Dendritic cell treated with granulocyte-macrophage colony-stimulating factor and Interleukin-4, amounts not matched to agents 40 ng/mL and 50 ng/mL, for 4 days (primary cell): ENCODE measurements at regions not wholly inside any gene's neighbourhood (a gene's known extent, or its start where the extent isn't known, plus 50 kb on each side); places are given as distances from the start of the nearest gene placed in this dataset.

Source experiments
- H3K27ac Mint-ChIP-seq: one replicate; pipeline ENCODE4 v1.8.0; 2022; ENCODE audit warnings: mild to moderate bottlenecking, mixed read lengths
- H3K27me3 Mint-ChIP-seq: one replicate; pipeline ENCODE4 v1.8.0; 2022; ENCODE audit warnings: mild to moderate bottlenecking, mixed read lengths
- H3K36me3 Mint-ChIP-seq: one replicate; pipeline ENCODE4 v1.8.0; 2022; ENCODE audit warnings: low read depth, mixed read lengths
- H3K4me1 Mint-ChIP-seq: one replicate; pipeline ENCODE4 v1.8.0; 2022; ENCODE audit warnings: low read depth, mixed read lengths
- H3K4me3 Mint-ChIP-seq: one replicate; pipeline ENCODE4 v1.8.0; 2022; ENCODE audit warnings: mild to moderate bottlenecking, moderate library complexity, mixed read lengths
- H3K9me3 Mint-ChIP-seq: one replicate; pipeline ENCODE4 v1.8.0; 2022; ENCODE audit warnings: mixed read lengths
- intact Hi-C: fragments of 100-400 bp; cut with micrococcal nuclease; formaldehyde crosslinking; loops from one replicate; pipeline ENCODE4 v1.15.0; 2022

- H3K36me3 Mint-ChIP-seq, result no peaks in the 10 kb centered on the region
- no peaks in the 10 kb centered on the region for H3K4me1 Mint-ChIP-seq
- H3K4me3 Mint-ChIP-seq, result no peak overlapping the region
- peaks cover 11% of the 10 kb centered on the region for H3K9me3 Mint-ChIP-seq
- H3K27ac Mint-ChIP-seq, result no peak overlapping the region
- intact Hi-C loops, result no loop called here
- H3K27me3 Mint-ChIP-seq, result no peaks in the 10 kb centered on the region
Measured at GRCh38 chr1:218969006-218969405, 204.7 kb upstream of the LYPLAL1 start.

GRCh38 chr1:218970397-218970990, 203.2 kb upstream of the LYPLAL1 start:
- no peak overlapping the region for H3K4me3 Mint-ChIP-seq
- no peaks in the 10 kb centered on the region for H3K36me3 Mint-ChIP-seq
- H3K27me3 Mint-ChIP-seq, result no peaks in the 10 kb centered on the region
- H3K9me3 Mint-ChIP-seq, result peaks cover 11% of the 10 kb centered on the region
- intact Hi-C loops, result no loop called here
- H3K27ac Mint-ChIP-seq, result no peak overlapping the region
- H3K4me1 Mint-ChIP-seq, result no peaks in the 10 kb centered on the region

- Mint-ChIP-seq H3K4me3 (no peak overlapping the region), H3K36me3 (no peaks in the 10 kb centered on the region), H3K4me1 (no peaks in the 10 kb centered on the region)
Measured at GRCh38 chr1:218971156-218971555, 202.5 kb upstream of the LYPLAL1 start.

GRCh38 chr1:218980881-218981280, 192.8 kb upstream of the LYPLAL1 start:
- Mint-ChIP-seq H3K4me1 (no peaks in the 10 kb centered on the region), H3K9me3 (no peaks in the 10 kb centered on the region), H3K4me3 (no peak overlapping the region), H3K36me3 (no peaks in the 10 kb centered on the region), H3K27me3 (no peaks in the 10 kb centered on the region), H3K27ac (no peak overlapping the region)
- intact Hi-C loops, result no loop called here

More at GRCh38 chr1:218971156-218971555, 202.5 kb upstream of the LYPLAL1 start:
- Mint-ChIP-seq H3K27ac (no peak overlapping the region), H3K27me3 (no peaks in the 10 kb centered on the region), H3K9me3 (peaks cover 11% of the 10 kb centered on the region)
- intact Hi-C loops, result no loop called here

GRCh38 chr1:218982482-218982881, 191.2 kb upstream of the LYPLAL1 start:
- intact Hi-C loops, result no loop called here
- no peaks in the 10 kb centered on the region for H3K27me3 Mint-ChIP-seq
- no peaks in the 10 kb centered on the region for H3K4me1 Mint-ChIP-seq
- H3K4me3 Mint-ChIP-seq, result no peak overlapping the region
- no peaks in the 10 kb centered on the region for H3K36me3 Mint-ChIP-seq
- H3K27ac Mint-ChIP-seq, result no peak overlapping the region
- H3K9me3 Mint-ChIP-seq, result no peaks in the 10 kb centered on the region

GRCh38 chr1:218983433-218983832, 190.2 kb upstream of the LYPLAL1 start:
- Mint-ChIP-seq H3K27me3 (no peaks in the 10 kb centered on the region), H3K4me1 (no peaks in the 10 kb centered on the region), H3K27ac (no peak overlapping the region), H3K4me3 (no peak overlapping the region), H3K9me3 (no peaks in the 10 kb centered on the region), H3K36me3 (no peaks in the 10 kb centered on the region)
- intact Hi-C loops, result no loop called here

- Mint-ChIP-seq H3K4me3 (no peak overlapping the region), H3K36me3 (no peaks in the 10 kb centered on the region), H3K4me1 (no peaks in the 10 kb centered on the region), H3K27ac (no peak overlapping the region), H3K27me3 (no peaks in the 10 kb centered on the region), H3K9me3 (no peaks in the 10 kb centered on the region)
- intact Hi-C loops, result no loop called here
Measured at GRCh38 chr1:218983848-218984247, 189.8 kb upstream of the LYPLAL1 start.

GRCh38 chr1:218985424-218985984, 188.2 kb upstream of the LYPLAL1 start:
- Mint-ChIP-seq H3K27me3 (no peaks in the 10 kb centered on the region), H3K36me3 (no peaks in the 10 kb centered on the region)

GRCh38 chr1:218986816-218987215, 186.9 kb upstream of the LYPLAL1 start:
- no peaks in the 10 kb centered on the region for H3K4me1 Mint-ChIP-seq
- no peak overlapping the region for H3K4me3 Mint-ChIP-seq
- no peak overlapping the region for H3K27ac Mint-ChIP-seq
- no peaks in the 10 kb centered on the region for H3K9me3 Mint-ChIP-seq
- intact Hi-C loops, result no loop called here
- no peaks in the 10 kb centered on the region for H3K36me3 Mint-ChIP-seq
- no peaks in the 10 kb centered on the region for H3K27me3 Mint-ChIP-seq

More at GRCh38 chr1:218985424-218985984, 188.2 kb upstream of the LYPLAL1 start:
- Mint-ChIP-seq H3K4me1 (no peaks in the 10 kb centered on the region), H3K4me3 (no peak overlapping the region), H3K27ac (no peak overlapping the region), H3K9me3 (no peaks in the 10 kb centered on the region)
- intact Hi-C loops, result no loop called here

GRCh38 chr1:218990019-218990418, 183.7 kb upstream of the LYPLAL1 start:
- no peaks in the 10 kb centered on the region for H3K9me3 Mint-ChIP-seq
- H3K36me3 Mint-ChIP-seq, result no peaks in the 10 kb centered on the region
- H3K27ac Mint-ChIP-seq, result no peak overlapping the region
- intact Hi-C loops, result no loop called here
- H3K4me3 Mint-ChIP-seq, result no peak overlapping the region
- no peaks in the 10 kb centered on the region for H3K4me1 Mint-ChIP-seq
- H3K27me3 Mint-ChIP-seq, result no peaks in the 10 kb centered on the region

GRCh38 chr1:218991089-218991488, 182.6 kb upstream of the LYPLAL1 start:
- Mint-ChIP-seq H3K27me3 (no peaks in the 10 kb centered on the region), H3K27ac (no peak overlapping the region), H3K36me3 (no peaks in the 10 kb centered on the region), H3K4me1 (no peaks in the 10 kb centered on the region), H3K9me3 (no peaks in the 10 kb centered on the region), H3K4me3 (no peak overlapping the region)
- intact Hi-C loops, result no loop called here

- Mint-ChIP-seq H3K4me1 (no peaks in the 10 kb centered on the region), H3K4me3 (no peak overlapping the region), H3K27me3 (no peaks in the 10 kb centered on the region), H3K9me3 (no peaks in the 10 kb centered on the region), H3K36me3 (no peaks in the 10 kb centered on the region), H3K27ac (no peak overlapping the region)
- intact Hi-C loops, result no loop called here
Measured at GRCh38 chr1:218994615-218995014, 179.1 kb upstream of the LYPLAL1 start.

- H3K4me1 Mint-ChIP-seq, result no peaks in the 10 kb centered on the region
- H3K36me3 Mint-ChIP-seq, result no peaks in the 10 kb centered on the region
- no peak overlapping the region for H3K27ac Mint-ChIP-seq
- intact Hi-C loops, result no loop called here
- H3K4me3 Mint-ChIP-seq, result no peak overlapping the region
- no peaks in the 10 kb centered on the region for H3K27me3 Mint-ChIP-seq
- H3K9me3 Mint-ChIP-seq, result no peaks in the 10 kb centered on the region
Measured at GRCh38 chr1:218995091-218995665, 178.5 kb upstream of the LYPLAL1 start.

- Mint-ChIP-seq H3K27me3 (no peaks in the 10 kb centered on the region), H3K36me3 (no peaks in the 10 kb centered on the region), H3K27ac (no peak overlapping the region), H3K4me3 (no peak overlapping the region), H3K4me1 (no peaks in the 10 kb centered on the region), H3K9me3 (no peaks in the 10 kb centered on the region)
- intact Hi-C loops, result no loop called here
Measured at GRCh38 chr1:218996362-218996761, 177.3 kb upstream of the LYPLAL1 start.

GRCh38 chr1:219000005-219000404, 173.7 kb upstream of the LYPLAL1 start:
- Mint-ChIP-seq H3K4me3 (no peak overlapping the region), H3K4me1 (no peaks in the 10 kb centered on the region), H3K36me3 (no peaks in the 10 kb centered on the region), H3K27me3 (peaks cover 2% of the 10 kb centered on the region), H3K9me3 (peaks cover 6% of the 10 kb centered on the region), H3K27ac (no peak overlapping the region)
- intact Hi-C loops, result no loop called here
